PC-9 (cell line): ENCODE measurements at regions not wholly inside any gene's neighbourhood (a gene's known extent, or its start where the extent isn't known, plus 50 kb on each side); places are given as distances from the start of the nearest gene placed in this dataset.

ENCODE experiments used
- EZH2 ChIP-seq: fragments of 200-600 bp; sonication (generic); IDR thresholded peaks from 2 replicates; pipeline ENCODE4 v1.8.0; 2017; ENCODE audit warnings: antibody characterized with exemption, low read depth
- TF ChIP-seq, protein P1 (sequence below): fragments of 200-600 bp; sonication (generic); conservative IDR thresholded peaks from 2 replicates; pipeline ENCODE4 v1.6.1; 2017; ENCODE audit warnings: mixed run types, antibody characterized with exemption, mild to moderate bottlenecking, moderate library complexity

GRCh38 chr7:84399661-84400060, 205.1 kb upstream of the SEMA3A start:
- no peak for TF ChIP-seq EZH2
- TF ChIP-seq, protein P1, sequence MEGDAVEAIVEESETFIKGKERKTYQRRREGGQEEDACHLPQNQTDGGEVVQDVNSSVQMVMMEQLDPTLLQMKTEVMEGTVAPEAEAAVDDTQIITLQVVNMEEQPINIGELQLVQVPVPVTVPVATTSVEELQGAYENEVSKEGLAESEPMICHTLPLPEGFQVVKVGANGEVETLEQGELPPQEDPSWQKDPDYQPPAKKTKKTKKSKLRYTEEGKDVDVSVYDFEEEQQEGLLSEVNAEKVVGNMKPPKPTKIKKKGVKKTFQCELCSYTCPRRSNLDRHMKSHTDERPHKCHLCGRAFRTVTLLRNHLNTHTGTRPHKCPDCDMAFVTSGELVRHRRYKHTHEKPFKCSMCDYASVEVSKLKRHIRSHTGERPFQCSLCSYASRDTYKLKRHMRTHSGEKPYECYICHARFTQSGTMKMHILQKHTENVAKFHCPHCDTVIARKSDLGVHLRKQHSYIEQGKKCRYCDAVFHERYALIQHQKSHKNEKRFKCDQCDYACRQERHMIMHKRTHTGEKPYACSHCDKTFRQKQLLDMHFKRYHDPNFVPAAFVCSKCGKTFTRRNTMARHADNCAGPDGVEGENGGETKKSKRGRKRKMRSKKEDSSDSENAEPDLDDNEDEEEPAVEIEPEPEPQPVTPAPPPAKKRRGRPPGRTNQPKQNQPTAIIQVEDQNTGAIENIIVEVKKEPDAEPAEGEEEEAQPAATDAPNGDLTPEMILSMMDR: no peak
